ENCODE measurements at regions not wholly inside any gene's neighbourhood (a gene's known extent, or its start where the extent isn't known, plus 50 kb on each side); places are given as distances from the start of the nearest gene placed in this dataset.
A peak's percentile ranks its signal among the peaks of the same experiment; 100 is the strongest.
"Not testable (repeated sequence)": the region's sequence is repeated elsewhere in the genome, so short reads cannot be mapped to it uniquely, and the experiment has no call there.

DNA sequence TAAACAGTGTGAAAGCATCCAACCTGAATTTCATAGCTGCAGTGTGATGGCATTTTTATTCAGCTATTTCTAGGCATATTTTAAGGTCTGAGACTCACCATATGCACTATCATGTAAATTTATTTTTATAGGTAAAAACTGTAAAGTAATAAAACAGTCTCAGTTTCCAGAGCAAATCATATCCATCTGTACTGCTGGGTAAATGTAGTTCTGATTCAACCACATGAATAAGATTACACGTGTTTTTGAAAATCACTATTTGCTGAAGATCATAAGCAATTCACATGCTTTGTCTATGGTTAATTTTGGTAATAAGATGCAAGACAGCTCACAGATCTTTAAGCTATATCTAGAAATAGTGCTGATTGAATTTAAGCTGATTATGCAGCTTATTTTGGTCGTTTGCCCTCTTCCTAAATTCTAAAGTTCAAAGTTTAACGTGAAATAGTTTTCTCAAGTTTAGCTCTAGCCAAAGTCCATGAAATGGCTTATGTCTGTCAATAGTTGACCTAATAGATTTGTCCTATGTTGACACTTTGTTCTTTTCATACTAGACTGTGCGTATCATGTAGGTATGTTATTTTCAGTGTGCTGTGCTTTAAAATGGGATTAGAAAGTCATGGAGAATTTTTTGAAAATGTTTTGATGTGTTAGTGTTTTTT is 489.0 kb downstream of the USP25 start:
- H3K36me3 ChIP-seq (ENCODE audit: insufficient read depth, low read length) = no peaks in the 10 kb centered on the region
- TF ChIP-seq, protein P1, sequence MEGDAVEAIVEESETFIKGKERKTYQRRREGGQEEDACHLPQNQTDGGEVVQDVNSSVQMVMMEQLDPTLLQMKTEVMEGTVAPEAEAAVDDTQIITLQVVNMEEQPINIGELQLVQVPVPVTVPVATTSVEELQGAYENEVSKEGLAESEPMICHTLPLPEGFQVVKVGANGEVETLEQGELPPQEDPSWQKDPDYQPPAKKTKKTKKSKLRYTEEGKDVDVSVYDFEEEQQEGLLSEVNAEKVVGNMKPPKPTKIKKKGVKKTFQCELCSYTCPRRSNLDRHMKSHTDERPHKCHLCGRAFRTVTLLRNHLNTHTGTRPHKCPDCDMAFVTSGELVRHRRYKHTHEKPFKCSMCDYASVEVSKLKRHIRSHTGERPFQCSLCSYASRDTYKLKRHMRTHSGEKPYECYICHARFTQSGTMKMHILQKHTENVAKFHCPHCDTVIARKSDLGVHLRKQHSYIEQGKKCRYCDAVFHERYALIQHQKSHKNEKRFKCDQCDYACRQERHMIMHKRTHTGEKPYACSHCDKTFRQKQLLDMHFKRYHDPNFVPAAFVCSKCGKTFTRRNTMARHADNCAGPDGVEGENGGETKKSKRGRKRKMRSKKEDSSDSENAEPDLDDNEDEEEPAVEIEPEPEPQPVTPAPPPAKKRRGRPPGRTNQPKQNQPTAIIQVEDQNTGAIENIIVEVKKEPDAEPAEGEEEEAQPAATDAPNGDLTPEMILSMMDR (IDR thresholded peaks at IDR 0.05; ENCODE audit: extremely low read depth, low read depth, low read length) = no peak
- no peak overlapping the region for H3K4me2 ChIP-seq (ENCODE audit: insufficient read depth, low read length)
- no peak overlapping the region for H3K27ac ChIP-seq (ENCODE audit: low read depth, low read length)
- H2AFZ ChIP-seq (ENCODE audit: low read length) = no peak overlapping the region
- peaks cover 3% of the 10 kb centered on the region for H3K79me2 ChIP-seq (ENCODE audit: insufficient read depth, low read length)
- H4K20me1 ChIP-seq (ENCODE audit: insufficient read depth, low read length) = no peaks in the 10 kb centered on the region
- H3K4me3 ChIP-seq (ENCODE audit: insufficient read depth, low read length) = no peak overlapping the region
- no peaks in the 10 kb centered on the region for H3K4me1 ChIP-seq (ENCODE audit: insufficient read depth, low read length)
- no peaks in the 10 kb centered on the region for H3K9me3 ChIP-seq (ENCODE audit: low read depth, low read length)
- DNase-seq (ENCODE audit: insufficient read length, low spot score, missing footprints) = no peak
- H3K27me3 ChIP-seq (ENCODE audit: insufficient read depth, low read length) = no peaks in the 10 kb centered on the region

GRCh38 chr21:16224756-16225155 is 495.0 kb downstream of the USP25 start:
- not testable (repeated sequence) for H3K4me3 ChIP-seq (ENCODE audit: insufficient read depth, low read length); H3K36me3 ChIP-seq (ENCODE audit: insufficient read depth, low read length); H3K27ac ChIP-seq (ENCODE audit: low read depth, low read length); H4K20me1 ChIP-seq (ENCODE audit: insufficient read depth, low read length); H3K9me3 ChIP-seq (ENCODE audit: low read depth, low read length); H2AFZ ChIP-seq (ENCODE audit: low read length); H3K4me2 ChIP-seq (ENCODE audit: insufficient read depth, low read length); DNase-seq (ENCODE audit: insufficient read length, low spot score, missing footprints); H3K79me2 ChIP-seq (ENCODE audit: insufficient read depth, low read length); H3K27me3 ChIP-seq (ENCODE audit: insufficient read depth, low read length); H3K4me1 ChIP-seq (ENCODE audit: insufficient read depth, low read length)

- no peak overlapping the region for H3K27ac ChIP-seq (ENCODE audit: low read depth, low read length)
- no peak for DNase-seq (ENCODE audit: insufficient read length, low spot score, missing footprints)
- H4K20me1 ChIP-seq (ENCODE audit: insufficient read depth, low read length) = no peaks in the 10 kb centered on the region
- H3K79me2 ChIP-seq (ENCODE audit: insufficient read depth, low read length) = no peaks in the 10 kb centered on the region
- no peaks in the 10 kb centered on the region for H3K27me3 ChIP-seq (ENCODE audit: insufficient read depth, low read length)
- no peak overlapping the region for H3K4me3 ChIP-seq (ENCODE audit: insufficient read depth, low read length)
- H3K36me3 ChIP-seq (ENCODE audit: insufficient read depth, low read length) = no peaks in the 10 kb centered on the region
- no peak overlapping the region for H3K4me2 ChIP-seq (ENCODE audit: insufficient read depth, low read length)
- no peaks in the 10 kb centered on the region for H3K9me3 ChIP-seq (ENCODE audit: low read depth, low read length)
- TF ChIP-seq, protein P1 (IDR thresholded peaks at IDR 0.05; ENCODE audit: extremely low read depth, low read depth, low read length) = no peak
- H3K4me1 ChIP-seq (ENCODE audit: insufficient read depth, low read length) = no peaks in the 10 kb centered on the region
- H2AFZ ChIP-seq (ENCODE audit: low read length) = no peak overlapping the region
These were observed 510.0 kb downstream of the USP25 start for GRCh38 chr21:16239659-16240265.

GRCh38 chr21:16241016-16241415 is 511.2 kb downstream of the USP25 start:
- TF ChIP-seq, protein P1 (IDR thresholded peaks at IDR 0.05; ENCODE audit: extremely low read depth, low read depth, low read length) = no peak
- H4K20me1 ChIP-seq (ENCODE audit: insufficient read depth, low read length) = no peaks in the 10 kb centered on the region
- H3K4me2 ChIP-seq (ENCODE audit: insufficient read depth, low read length) = no peak overlapping the region
- H3K27me3 ChIP-seq (ENCODE audit: insufficient read depth, low read length) = no peaks in the 10 kb centered on the region
- no peaks in the 10 kb centered on the region for H3K4me1 ChIP-seq (ENCODE audit: insufficient read depth, low read length)
- H3K27ac ChIP-seq (ENCODE audit: low read depth, low read length) = no peak overlapping the region
- no peaks in the 10 kb centered on the region for H3K36me3 ChIP-seq (ENCODE audit: insufficient read depth, low read length)
- no peak overlapping the region for H2AFZ ChIP-seq (ENCODE audit: low read length)
- no peak overlapping the region for H3K4me3 ChIP-seq (ENCODE audit: insufficient read depth, low read length)
- H3K9me3 ChIP-seq (ENCODE audit: low read depth, low read length) = no peaks in the 10 kb centered on the region
- peak; percentile 51 for DNase-seq (ENCODE audit: insufficient read length, low spot score, missing footprints)
- H3K79me2 ChIP-seq (ENCODE audit: insufficient read depth, low read length) = no peaks in the 10 kb centered on the region
